HepG2 (cell line): ENCODE measurements at regions not wholly inside any gene's neighbourhood (a gene's known extent, or its start where the extent isn't known, plus 50 kb on each side); places are given as distances from the start of the nearest gene placed in this dataset.

Experiments
- ATAC-seq: fragments of 200-7000 bp; cut with Tn5 transposase; 3 replicates; pipeline ENCODE4 v1.9.1; 2020; ENCODE audit warnings: mild to moderate bottlenecking, moderate library complexity
- BruUV-seq: library from RNA; stranded (reverse); fragments of 400-500 nt; replicated peaks from 2 replicates; lab custom pipeline; 2021; lab: Mats Ljungman, UMichigan
- CTCF ChIA-PET: fragments of 300-600 bp; formaldehyde crosslinking; extraction: SDS; loops from one replicate; lab custom pipeline; 2021; ENCODE audit warnings: low total read pairs, inconsistent platforms, low intra/inter-chr PET ratio; lab: Yijun Ruan, JAX
- POLR2A ChIA-PET: fragments of 350-600 bp; sonication (Branson Sonifier 250); formaldehyde crosslinking; loops from one replicate; lab custom pipeline; 2020; ENCODE audit warnings: antibody characterized with exemption, inconsistent platforms; lab: Yijun Ruan, JAX
- DNase-seq: peaks from one replicate; pipeline ENCODE4 v3.0.0-alpha.2; 2015; ENCODE audit warnings: low spot score
- FAIRE-seq: peaks from 3 replicates; lab custom pipeline; 2011; peaks lifted over from hg19 to GRCh38; lab: Jason Lieb, UNC
- H2AFZ ChIP-seq: one replicate; pipeline ENCODE4 v1.6.1; 2011; ENCODE audit warnings: low read length, inconsistent platforms
- H3K27ac ChIP-seq: fragments of 300-600 bp; 3 replicates; pipeline ENCODE4 v1.8.0; 2011; ENCODE audit warnings: mixed run types, mild to moderate bottlenecking, mixed read lengths, low read length, inconsistent platforms; ENCODE audit not compliant: insufficient read depth; ENCODE audit errors: extremely low read length
- H3K27me3 ChIP-seq, 2 experiments: fragments of 200-600 bp in 1 of 2; 2 replicates in 1 of 2; 3 replicates in 1 of 2; pipeline versions ENCODE4 v1.6.0 to v1.8.0; 2011; ENCODE audit warnings: low read length in 2 of 2, mild to moderate bottlenecking in 2 of 2, moderate library complexity in 2 of 2, inconsistent platforms in 1 of 2; ENCODE audit not compliant: insufficient read depth in 2 of 2, control insufficient read depth in 1 of 2
- H3K36me3 ChIP-seq, 2 experiments: fragments of 200-600 bp in 1 of 2; replicated peaks in 1 of 2; 2 replicates in 1 of 2; 3 replicates in 1 of 2; pipeline versions ENCODE4 v1.5.1 to v1.8.0; 2011; ENCODE audit warnings: low read length in 2 of 2, inconsistent platforms in 1 of 2; ENCODE audit not compliant: insufficient read depth in 2 of 2, control insufficient read depth in 1 of 2
- H3K4me1 ChIP-seq: 2 replicates; pipeline ENCODE4 v1.5.1; 2012; ENCODE audit warnings: low read length, inconsistent platforms; ENCODE audit not compliant: insufficient read depth
- H3K4me2 ChIP-seq: 2 replicates; pipeline ENCODE4 v1.6.0; 2011; ENCODE audit warnings: low read depth, low read length, inconsistent platforms
- H3K4me3 ChIP-seq, 3 experiments: fragments of 200-600 bp in 1 of 3; sonication (generic), shearing (Covaris generic) in 1 of 3; replicated peaks in 1 of 3; 2 replicates each; pipeline ENCODE4 v1.5.1; 2011 to 2016; ENCODE audit warnings: low read length in 3 of 3, inconsistent platforms in 2 of 3, low read depth in 2 of 3, mild to moderate bottlenecking in 2 of 3, control low read depth in 1 of 3, mixed read lengths in 1 of 3; ENCODE audit not compliant: insufficient read depth in 1 of 3
- H3K79me2 ChIP-seq: one replicate; pipeline ENCODE4 v1.6.1; 2011; ENCODE audit warnings: low read length, inconsistent platforms; ENCODE audit not compliant: insufficient read depth
- H3K9ac ChIP-seq: 2 replicates; pipeline ENCODE4 v1.6.0; 2011; ENCODE audit warnings: mild to moderate bottlenecking, low read depth, low read length, inconsistent platforms; ENCODE audit not compliant: insufficient read depth
- H3K9me3 ChIP-seq: 2 replicates; pipeline ENCODE4 v1.5.1; 2012; ENCODE audit warnings: mild to moderate bottlenecking, low read length
- H4K20me1 ChIP-seq: 2 replicates; pipeline ENCODE4 v1.6.0; 2011; ENCODE audit warnings: inconsistent platforms, mild to moderate bottlenecking, low read length, moderate library complexity; ENCODE audit not compliant: insufficient read depth
- CSRNP2 ChIP-seq: sonication (generic); formaldehyde crosslinking; conservative IDR thresholded peaks from 2 replicates; pipeline ENCODE4 v1.8.0; 2022; ENCODE audit warnings: low read depth, missing genetic modification reagents
- FOXJ3 ChIP-seq: sonication (generic); formaldehyde crosslinking; IDR thresholded peaks from 2 replicates; pipeline ENCODE4 v1.4.0; 2020; ENCODE audit warnings: missing genetic modification reagents, mild to moderate bottlenecking, borderline replicate concordance
- HMGXB4 ChIP-seq, 2 experiments: sonication (generic) in 1 of 2; formaldehyde crosslinking in 1 of 2; IDR thresholded peaks; 2 replicates each; pipeline versions ENCODE4 v1.4.0 to v1.6.1; 2018 to 2020; ENCODE audit warnings: missing genetic modification reagents in 2 of 2, borderline replicate concordance in 1 of 2, low read depth in 1 of 2, mild to moderate bottlenecking in 1 of 2, missing biosample characterization in 1 of 2
- PTBP1 ChIP-seq: fragments of 200-400 bp; formaldehyde crosslinking; IDR thresholded peaks from 2 replicates; pipeline ENCODE4 v1.6.1; 2018; ENCODE audit warnings: low read length, low read depth; ENCODE audit not compliant: poor library complexity, severe bottlenecking
- SIN3B ChIP-seq: fragments of 150-350 bp; IDR thresholded peaks from 2 replicates; pipeline ENCODE4 v1.6.1; 2014; ENCODE audit warnings: low read length
- USF2 ChIP-seq, 2 experiments: sonication (generic) in 1 of 2; formaldehyde crosslinking in 1 of 2; IDR thresholded peaks; 2 replicates each; pipeline versions ENCODE4 v1.5.1 to v1.6.1; 2011 to 2020; ENCODE audit warnings: borderline replicate concordance in 1 of 2, low read depth in 1 of 2, low read length in 1 of 2, mild to moderate bottlenecking in 1 of 2, missing genetic modification reagents in 1 of 2, moderate library complexity in 1 of 2
- ZBTB25 ChIP-seq: IDR thresholded peaks from 2 replicates; pipeline ENCODE4 v1.6.1; 2018; ENCODE audit warnings: missing genetic modification reagents
- ZNF501 ChIP-seq: sonication (generic); formaldehyde crosslinking; IDR thresholded peaks from 2 replicates; pipeline ENCODE4 v1.5.1; 2020; ENCODE audit warnings: mild to moderate bottlenecking, moderate library complexity, missing genetic modification reagents
- ZNF562 ChIP-seq: sonication (generic); formaldehyde crosslinking; IDR thresholded peaks from 2 replicates; pipeline ENCODE4 v1.8.0; 2022; ENCODE audit warnings: missing genetic modification reagents, borderline replicate concordance
- WGBS: methylation state at CpG from one replicate; pipeline ENCODE4 v1.1.6; 2017; ENCODE audit warnings: low lambda C conversion rate; 5-methylcytosine and 5-hydroxymethylcytosine counted together
- in situ Hi-C: cut with HindIII; loops from 2 replicates; pipeline ENCODE4 v1.10.0; 2017; ENCODE audit warnings: low pct_unique_long_range_greater_than_20kb; ENCODE audit not compliant: extremely low pct_ligation_motif_present
- intact Hi-C: fragments of 100-400 bp; cut with micrococcal nuclease; formaldehyde crosslinking; loops from one replicate; pipeline ENCODE4 v1.10.0; 2022; ENCODE audit not compliant: unreplicated experiment

- TF ChIP-seq CSRNP2 (no peak), ZNF562 (CRISPR knock-in tag) (no peak), SIN3B (no peak), HMGXB4 (CRISPR knock-in tag; IDR thresholded peaks at IDR 0.05; ENCODE audit: borderline replicate concordance in 1 of 2, low read depth in 1 of 2) (no peak), USF2 (IDR thresholded peaks at IDR 0.05; ENCODE audit: low read depth, low read length) (no peak), USF2 (CRISPR knock-in tag; IDR thresholded peaks at IDR 0.05; ENCODE audit: borderline replicate concordance) (no peak)
- TF ChIP-seq, all 625 proteins: peak for 0
Measured at GRCh38 chr12:88816201-88816600, 235.9 kb upstream of the KITLG start (continued).

GRCh38 chr12:88814779-88815178 lies 234.5 kb upstream of the KITLG start:
- Histone ChIP-seq H4K20me1 (no peaks in the 10 kb centered on the region), H3K27me3 (no peaks in the 10 kb centered on the region), H3K4me2 (no peak overlapping the region), H2AFZ (no peak overlapping the region), H3K27ac (no peak overlapping the region), H3K36me3 (no peaks in the 10 kb centered on the region), H3K79me2 (no peaks in the 10 kb centered on the region), H3K4me3 (no peak overlapping the region), H3K9me3 (no peaks in the 10 kb centered on the region), H3K4me1 (no peaks in the 10 kb centered on the region)
- ChIA-PET CTCF (no interaction called here), POLR2A (no interaction called here)
- FAIRE-seq (no peak), ATAC-seq (no peak), DNase-seq (no peak)
- intact Hi-C loops: no loop called here
- WGBS: 53% methylated on average over 5 of the region's 5 CpGs
- TF ChIP-seq PTBP1 (no peak), FOXJ3 (CRISPR knock-in tag) (no peak), ZNF501 (CRISPR knock-in tag) (no peak), ZBTB25 (no peak)
- TF ChIP-seq, all 625 proteins: peak for 0
- BruUV-seq: no TSS peak
- no peak overlapping the region for H3K9ac ChIP-seq
- in situ Hi-C loops: no loop called here
